ENCODE measurements at regions not wholly inside any gene's neighbourhood (a gene's known extent, or its start where the extent isn't known, plus 50 kb on each side); places are given as distances from the start of the nearest gene placed in this dataset.

DNA sequence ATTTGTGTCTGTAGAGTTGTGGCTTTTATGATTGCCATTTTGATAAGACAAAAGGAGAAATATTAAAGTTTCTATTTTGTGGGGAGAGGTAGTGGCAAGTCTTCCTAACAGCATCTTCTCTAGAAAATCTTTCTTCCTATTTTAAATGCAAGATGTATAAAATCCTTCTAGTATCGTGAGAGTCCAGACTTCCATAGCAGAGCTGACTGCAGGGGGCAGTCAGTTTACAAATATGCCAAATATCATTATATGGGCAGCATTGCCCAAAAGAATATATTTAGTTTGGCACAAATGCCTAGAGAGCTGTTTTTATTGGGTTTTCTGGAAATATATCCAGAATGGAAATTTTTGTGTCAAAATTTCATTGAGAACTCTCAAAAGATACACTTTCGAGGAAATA, 82.1 kb upstream of the ALDH1A1 start:
- Histone ChIP-seq H3K4me3 (ENCODE audit: low read depth, low read length) (no peak overlapping the region), H3K36me3 (ENCODE audit: control insufficient read depth, insufficient read depth, low read length) (no peaks in the 10 kb centered on the region), H3K27me3 (ENCODE audit: control insufficient read depth, insufficient read depth, low read length) (no peaks in the 10 kb centered on the region)
- TF ChIP-seq, protein P1, sequence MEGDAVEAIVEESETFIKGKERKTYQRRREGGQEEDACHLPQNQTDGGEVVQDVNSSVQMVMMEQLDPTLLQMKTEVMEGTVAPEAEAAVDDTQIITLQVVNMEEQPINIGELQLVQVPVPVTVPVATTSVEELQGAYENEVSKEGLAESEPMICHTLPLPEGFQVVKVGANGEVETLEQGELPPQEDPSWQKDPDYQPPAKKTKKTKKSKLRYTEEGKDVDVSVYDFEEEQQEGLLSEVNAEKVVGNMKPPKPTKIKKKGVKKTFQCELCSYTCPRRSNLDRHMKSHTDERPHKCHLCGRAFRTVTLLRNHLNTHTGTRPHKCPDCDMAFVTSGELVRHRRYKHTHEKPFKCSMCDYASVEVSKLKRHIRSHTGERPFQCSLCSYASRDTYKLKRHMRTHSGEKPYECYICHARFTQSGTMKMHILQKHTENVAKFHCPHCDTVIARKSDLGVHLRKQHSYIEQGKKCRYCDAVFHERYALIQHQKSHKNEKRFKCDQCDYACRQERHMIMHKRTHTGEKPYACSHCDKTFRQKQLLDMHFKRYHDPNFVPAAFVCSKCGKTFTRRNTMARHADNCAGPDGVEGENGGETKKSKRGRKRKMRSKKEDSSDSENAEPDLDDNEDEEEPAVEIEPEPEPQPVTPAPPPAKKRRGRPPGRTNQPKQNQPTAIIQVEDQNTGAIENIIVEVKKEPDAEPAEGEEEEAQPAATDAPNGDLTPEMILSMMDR (IDR thresholded peaks at IDR 0.05; ENCODE audit: insufficient read depth, low read length, poor library complexity, severe bottlenecking): no peak
- DNase-seq (ENCODE audit: low read depth): no peak

DNA sequence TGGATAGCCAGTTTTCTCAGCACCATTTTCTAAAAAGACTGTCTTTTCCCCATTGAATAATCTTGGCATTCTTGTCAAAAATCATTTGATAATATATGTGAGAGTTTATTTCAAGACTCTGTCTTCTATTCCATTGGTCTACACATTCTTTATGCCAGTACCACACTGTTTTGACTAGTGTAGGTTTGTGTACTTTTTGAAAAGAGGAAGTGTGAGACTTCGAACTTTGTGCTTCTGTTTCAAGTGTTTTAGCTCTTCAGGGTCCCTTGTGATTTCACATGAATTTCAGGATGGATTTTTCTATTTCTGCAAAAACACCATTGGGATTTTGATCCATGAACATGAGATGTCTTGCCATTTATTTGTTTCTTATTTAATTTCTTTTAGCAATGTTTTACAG, 78.5 kb upstream of the ALDH1A1 start:
- TF ChIP-seq, protein P1 (IDR thresholded peaks at IDR 0.05; ENCODE audit: insufficient read depth, low read length, poor library complexity, severe bottlenecking): no peak
- Histone ChIP-seq H3K4me3 (ENCODE audit: low read depth, low read length) (no peak overlapping the region), H3K36me3 (ENCODE audit: control insufficient read depth, insufficient read depth, low read length) (no peaks in the 10 kb centered on the region), H3K27me3 (ENCODE audit: control insufficient read depth, insufficient read depth, low read length) (no peaks in the 10 kb centered on the region)
- no peak for DNase-seq (ENCODE audit: low read depth)

DNA sequence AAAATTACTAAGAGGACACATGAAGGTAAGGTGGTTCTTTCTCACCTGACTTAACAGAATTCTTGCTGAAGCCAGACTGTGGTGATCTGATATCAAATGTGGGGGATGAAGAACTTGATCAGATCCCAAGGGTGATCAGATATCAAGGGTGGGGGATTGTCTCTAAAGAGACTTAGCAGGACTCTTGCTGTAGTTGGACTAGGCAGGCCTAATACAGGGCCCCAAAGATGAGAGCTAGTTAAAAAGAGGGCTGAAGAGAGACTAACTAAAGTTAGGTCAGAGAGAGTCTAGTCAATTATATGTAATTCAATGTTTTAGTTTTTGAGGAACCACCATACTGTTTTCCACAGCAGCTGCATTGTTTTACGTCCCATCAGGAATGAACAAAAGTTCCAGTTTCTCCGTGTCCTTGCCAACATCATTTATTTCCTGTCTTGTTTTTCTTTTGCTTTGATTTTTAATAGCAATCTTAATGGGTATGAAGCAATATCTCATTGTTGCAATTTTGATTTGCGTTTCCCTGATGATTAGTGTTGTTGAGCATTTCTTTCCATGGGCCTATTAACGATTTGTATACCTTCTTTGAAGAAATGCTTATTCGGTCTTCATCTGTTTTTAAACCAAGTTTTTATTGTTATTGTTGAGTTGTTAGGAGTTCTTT, 77.6 kb upstream of the ALDH1A1 start:
- Histone ChIP-seq H3K36me3 (ENCODE audit: control insufficient read depth, insufficient read depth, low read length) (no peaks in the 10 kb centered on the region), H3K27me3 (ENCODE audit: control insufficient read depth, insufficient read depth, low read length) (no peaks in the 10 kb centered on the region), H3K4me3 (ENCODE audit: low read depth, low read length) (no peak overlapping the region)
- no peak for DNase-seq (ENCODE audit: low read depth)
- TF ChIP-seq, protein P1 (IDR thresholded peaks at IDR 0.05; ENCODE audit: insufficient read depth, low read length, poor library complexity, severe bottlenecking): no peak

GRCh38 chr9:73029346-73029745, 76.5 kb upstream of the ALDH1A1 start:
- TF ChIP-seq, protein P1 (IDR thresholded peaks at IDR 0.05; ENCODE audit: insufficient read depth, low read length, poor library complexity, severe bottlenecking): no peak
- DNase-seq (ENCODE audit: low read depth): no peak
- H3K27me3 ChIP-seq (ENCODE audit: control insufficient read depth, insufficient read depth, low read length): no peaks in the 10 kb centered on the region

GRCh38 chr9:73026375-73026774, 73.5 kb upstream of the ALDH1A1 start:
- DNase-seq (ENCODE audit: low read depth): no peak
- TF ChIP-seq, protein P1 (IDR thresholded peaks at IDR 0.05; ENCODE audit: insufficient read depth, low read length, poor library complexity, severe bottlenecking): no peak
- Histone ChIP-seq H3K27me3 (ENCODE audit: control insufficient read depth, insufficient read depth, low read length) (no peaks in the 10 kb centered on the region), H3K4me3 (ENCODE audit: low read depth, low read length) (no peak overlapping the region), H3K36me3 (ENCODE audit: control insufficient read depth, insufficient read depth, low read length) (no peaks in the 10 kb centered on the region)

More at GRCh38 chr9:73029346-73029745, 76.5 kb upstream of the ALDH1A1 start:
- no peak overlapping the region for H3K4me3 ChIP-seq (ENCODE audit: low read depth, low read length)
- H3K36me3 ChIP-seq (ENCODE audit: control insufficient read depth, insufficient read depth, low read length): no peaks in the 10 kb centered on the region

- H3K27me3 ChIP-seq (ENCODE audit: control insufficient read depth, insufficient read depth, low read length): no peaks in the 10 kb centered on the region
- TF ChIP-seq, protein P1 (IDR thresholded peaks at IDR 0.05; ENCODE audit: insufficient read depth, low read length, poor library complexity, severe bottlenecking): no peak
- no peak for DNase-seq (ENCODE audit: low read depth)
- no peak overlapping the region for H3K4me3 ChIP-seq (ENCODE audit: low read depth, low read length)
- H3K36me3 ChIP-seq (ENCODE audit: control insufficient read depth, insufficient read depth, low read length): no peaks in the 10 kb centered on the region
These were observed 71.8 kb upstream of the ALDH1A1 start for GRCh38 chr9:73024601-73025034.
